IPS-15b (cell line): ENCODE measurements at regions not wholly inside any gene's neighbourhood (a gene's known extent, or its start where the extent isn't known, plus 50 kb on each side); places are given as distances from the start of the nearest gene placed in this dataset.

ENCODE experiments used
- H3K27me3 ChIP-seq: one replicate; pipeline ENCODE4 v1.6.1; 2013; ENCODE audit warnings: low read length; ENCODE audit not compliant: control insufficient read depth, insufficient read depth
- H3K36me3 ChIP-seq: one replicate; pipeline ENCODE4 v1.6.1; 2013; ENCODE audit warnings: low read length; ENCODE audit not compliant: control insufficient read depth, insufficient read depth
- H3K4me1 ChIP-seq: one replicate; pipeline ENCODE4 v1.6.1; 2013; ENCODE audit warnings: mild to moderate bottlenecking, low read length; ENCODE audit not compliant: control insufficient read depth, insufficient read depth
- H3K4me3 ChIP-seq: one replicate; pipeline ENCODE4 v1.5.1; 2013; ENCODE audit warnings: low read depth, low read length
- H3K9ac ChIP-seq: one replicate; pipeline ENCODE4 v1.6.1; 2013; ENCODE audit warnings: low read depth, mild to moderate bottlenecking, low read length
- H3K9me3 ChIP-seq: one replicate; pipeline ENCODE4 v1.6.1; 2013; ENCODE audit warnings: mild to moderate bottlenecking, low read length; ENCODE audit not compliant: control insufficient read depth, insufficient read depth

DNA sequence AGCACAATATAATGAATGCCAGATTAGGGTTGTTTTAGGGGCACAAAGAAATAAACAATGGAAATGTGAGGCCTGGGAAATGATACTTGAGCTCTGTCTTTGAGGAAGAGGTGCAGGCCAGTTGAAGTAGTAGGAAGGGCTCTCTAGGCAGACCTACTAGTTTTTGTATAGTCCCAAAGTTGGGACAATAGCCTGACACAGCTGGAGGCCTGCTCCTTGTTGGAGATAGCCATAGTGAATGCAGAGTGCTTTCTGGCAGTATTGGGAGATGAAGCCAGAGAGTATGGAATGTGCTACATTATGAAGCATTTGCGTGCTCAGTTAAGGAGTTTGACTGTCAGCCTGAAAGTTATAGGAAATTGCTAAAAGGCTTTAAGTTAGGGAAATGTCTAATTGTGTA is 251.2 kb upstream of the ZPLD1 start:
- Histone ChIP-seq H3K27me3 (no peaks in the 10 kb centered on the region), H3K4me1 (no peaks in the 10 kb centered on the region), H3K36me3 (no peaks in the 10 kb centered on the region), H3K4me3 (no peak overlapping the region), H3K9ac (no peak overlapping the region), H3K9me3 (no peaks in the 10 kb centered on the region)

- H3K27me3 ChIP-seq, result no peaks in the 10 kb centered on the region
- no peak overlapping the region for H3K4me3 ChIP-seq
- H3K36me3 ChIP-seq, result no peaks in the 10 kb centered on the region
- H3K9me3 ChIP-seq, result no peaks in the 10 kb centered on the region
- H3K9ac ChIP-seq, result no peak overlapping the region
- no peaks in the 10 kb centered on the region for H3K4me1 ChIP-seq
Measured at GRCh38 chr3:102189541-102189940, 245.3 kb upstream of the ZPLD1 start.

DNA sequence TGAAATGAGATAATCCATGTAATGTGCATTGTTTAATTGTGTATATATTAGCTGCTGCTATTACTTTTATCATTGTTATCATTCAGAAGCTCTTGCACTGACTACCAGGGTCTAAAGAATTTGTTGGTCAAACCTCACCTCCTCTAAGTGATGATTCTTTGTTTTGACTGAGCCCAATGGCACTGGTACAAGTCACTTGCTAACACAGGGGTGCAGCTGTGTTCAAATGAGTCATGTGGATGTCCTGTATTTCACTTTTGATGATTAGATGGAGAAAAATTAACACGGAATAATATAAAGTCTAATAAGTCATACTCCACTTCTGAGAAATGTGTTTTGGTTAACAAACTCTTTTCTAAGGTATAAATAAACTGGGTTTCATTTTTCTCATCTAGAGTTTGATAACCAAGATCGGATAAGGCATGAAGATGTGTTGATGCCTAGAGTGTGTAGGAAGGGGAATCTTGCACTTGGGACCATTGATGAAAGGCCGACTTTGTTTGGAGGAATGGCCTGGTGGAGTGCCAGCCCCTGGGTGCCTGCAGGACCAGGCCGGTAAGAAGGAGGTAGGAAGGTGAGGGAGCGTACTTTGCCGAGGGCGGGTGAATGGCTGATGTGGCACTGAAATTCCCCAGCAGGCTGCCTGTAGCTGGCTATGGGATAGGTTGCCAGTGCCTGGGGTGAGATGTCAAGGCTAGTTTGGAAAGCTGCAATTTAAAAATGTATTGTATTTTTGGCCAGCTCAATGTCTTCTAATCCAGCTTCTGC is 244.7 kb upstream of the ZPLD1 start:
- no peaks in the 10 kb centered on the region for H3K36me3 ChIP-seq
- no peaks in the 10 kb centered on the region for H3K4me1 ChIP-seq
- H3K9ac ChIP-seq, result no peak overlapping the region
- no peak overlapping the region for H3K4me3 ChIP-seq
- no peaks in the 10 kb centered on the region for H3K27me3 ChIP-seq
- H3K9me3 ChIP-seq, result no peaks in the 10 kb centered on the region

DNA sequence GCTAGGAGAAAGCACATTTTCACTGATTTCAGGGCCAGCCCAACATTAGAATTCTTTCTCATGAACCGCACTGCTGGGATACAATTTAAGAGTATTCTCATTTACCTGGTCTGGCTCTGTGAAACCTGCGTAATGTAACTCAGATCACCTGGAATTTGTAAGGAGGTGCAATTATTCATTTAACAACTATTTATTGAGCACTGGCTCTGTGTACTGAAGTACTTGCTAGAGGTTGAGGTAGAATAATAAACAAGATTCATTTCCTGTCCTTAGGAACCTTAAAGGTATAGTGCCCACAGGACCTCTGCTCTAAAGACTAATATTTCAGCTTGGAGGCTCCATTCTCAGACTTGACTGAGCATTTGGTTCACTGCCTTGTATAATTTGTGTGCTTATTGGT is 242.2 kb upstream of the ZPLD1 start:
- H3K4me1 ChIP-seq, result no peaks in the 10 kb centered on the region
- no peaks in the 10 kb centered on the region for H3K27me3 ChIP-seq
- H3K36me3 ChIP-seq, result no peaks in the 10 kb centered on the region
- H3K4me3 ChIP-seq, result no peak overlapping the region
- no peak overlapping the region for H3K9ac ChIP-seq
- no peaks in the 10 kb centered on the region for H3K9me3 ChIP-seq

DNA sequence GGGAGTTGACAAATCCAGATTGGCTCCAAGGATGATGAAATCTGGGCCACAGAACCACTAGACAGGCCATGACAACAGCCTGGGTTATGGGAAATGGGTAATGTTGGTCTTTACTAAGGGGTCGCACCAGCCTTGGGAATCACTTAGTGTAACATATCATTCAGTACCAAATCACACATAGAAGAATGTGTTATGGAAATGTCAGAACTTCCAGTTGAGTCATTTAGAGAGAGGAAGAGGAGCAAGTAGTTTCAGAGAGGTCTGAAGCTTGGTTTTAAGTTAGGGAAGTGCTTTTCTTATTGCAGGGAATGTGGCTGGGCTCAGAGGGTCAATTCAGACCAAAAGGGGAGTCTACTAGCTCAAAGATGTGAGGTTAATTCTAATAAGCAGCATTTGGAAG is 241.6 kb upstream of the ZPLD1 start:
- Histone ChIP-seq H3K9ac (no peak overlapping the region), H3K4me3 (no peak overlapping the region), H3K9me3 (no peaks in the 10 kb centered on the region), H3K27me3 (no peaks in the 10 kb centered on the region), H3K36me3 (no peaks in the 10 kb centered on the region), H3K4me1 (no peaks in the 10 kb centered on the region)

- H3K27me3 ChIP-seq, result no peaks in the 10 kb centered on the region
- H3K36me3 ChIP-seq, result no peaks in the 10 kb centered on the region
- H3K4me1 ChIP-seq, result no peaks in the 10 kb centered on the region
- no peak overlapping the region for H3K9ac ChIP-seq
- H3K4me3 ChIP-seq, result no peak overlapping the region
- H3K9me3 ChIP-seq, result no peaks in the 10 kb centered on the region
Measured at GRCh38 chr3:102194001-102194400, 240.8 kb upstream of the ZPLD1 start.

DNA sequence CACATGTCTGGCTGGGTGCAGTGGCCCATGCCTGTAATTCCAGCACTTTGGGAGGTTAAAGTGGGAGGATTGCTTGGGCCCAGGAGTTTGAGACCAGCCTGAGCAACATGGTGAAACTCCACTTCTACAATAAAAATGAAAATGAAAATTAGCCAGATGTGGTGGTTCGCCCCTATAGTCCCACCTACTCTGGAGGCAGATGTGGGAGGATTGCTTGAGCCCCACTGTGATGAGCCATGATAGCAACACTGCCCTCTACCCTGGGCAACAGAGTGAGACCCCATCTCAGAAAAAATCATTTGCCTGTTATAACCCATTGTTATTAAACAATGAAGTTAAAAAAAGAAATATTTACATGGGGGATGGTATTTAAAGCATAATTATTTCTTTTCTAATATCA is 240.1 kb upstream of the ZPLD1 start:
- no peaks in the 10 kb centered on the region for H3K4me1 ChIP-seq
- no peak overlapping the region for H3K4me3 ChIP-seq
- H3K9me3 ChIP-seq, result no peaks in the 10 kb centered on the region
- H3K27me3 ChIP-seq, result no peaks in the 10 kb centered on the region
- H3K36me3 ChIP-seq, result no peaks in the 10 kb centered on the region
- H3K9ac ChIP-seq, result no peak overlapping the region

- H3K4me3 ChIP-seq, result no peak overlapping the region
- no peaks in the 10 kb centered on the region for H3K4me1 ChIP-seq
- no peaks in the 10 kb centered on the region for H3K36me3 ChIP-seq
- H3K27me3 ChIP-seq, result no peaks in the 10 kb centered on the region
- no peak overlapping the region for H3K9ac ChIP-seq
- H3K9me3 ChIP-seq, result no peaks in the 10 kb centered on the region
Measured at GRCh38 chr3:102195198-102195948, 239.4 kb upstream of the ZPLD1 start.

DNA sequence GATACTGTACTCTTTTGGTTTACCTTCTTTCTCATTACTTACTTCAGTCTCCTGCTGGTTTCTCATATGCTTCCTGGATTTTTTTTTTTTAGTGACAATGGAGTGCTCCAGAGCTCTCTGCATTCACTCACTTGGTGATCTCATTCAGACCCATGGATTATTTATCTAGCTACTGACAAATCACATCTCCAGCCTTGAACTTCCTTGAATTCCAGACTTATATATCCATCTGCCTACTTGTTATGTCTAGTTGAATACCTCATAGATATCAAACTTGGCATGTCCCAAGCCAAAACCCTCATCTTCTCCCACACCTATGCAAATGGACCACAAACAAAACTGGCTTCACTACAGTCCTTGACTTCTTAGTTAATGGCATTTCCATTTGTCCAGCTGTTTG is 234.7 kb upstream of the ZPLD1 start:
- no peak overlapping the region for H3K4me3 ChIP-seq
- H3K36me3 ChIP-seq, result no peaks in the 10 kb centered on the region
- no peaks in the 10 kb centered on the region for H3K9me3 ChIP-seq
- no peaks in the 10 kb centered on the region for H3K4me1 ChIP-seq
- H3K27me3 ChIP-seq, result no peaks in the 10 kb centered on the region
- no peak overlapping the region for H3K9ac ChIP-seq

DNA sequence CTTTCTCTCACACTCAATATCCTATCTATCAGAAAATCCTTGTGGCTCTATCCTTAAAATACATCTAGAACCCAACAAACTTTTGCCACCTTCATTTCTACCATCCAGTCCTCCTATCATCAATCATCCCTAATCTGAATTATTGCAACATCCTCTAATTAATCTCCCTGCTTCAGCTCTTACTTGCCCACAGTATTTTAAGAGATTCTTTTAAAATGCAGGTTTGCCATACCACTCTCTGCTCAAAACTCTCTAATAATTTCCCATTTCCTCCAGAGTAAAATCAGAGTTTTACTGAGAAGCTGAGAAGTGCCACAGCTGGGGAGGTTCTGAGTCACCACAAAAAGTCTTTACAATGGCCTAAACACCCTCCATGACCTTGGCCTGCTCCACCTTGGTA is 234.3 kb upstream of the ZPLD1 start:
- Histone ChIP-seq H3K9ac (no peak overlapping the region), H3K9me3 (no peaks in the 10 kb centered on the region), H3K4me1 (no peaks in the 10 kb centered on the region), H3K27me3 (no peaks in the 10 kb centered on the region), H3K4me3 (no peak overlapping the region), H3K36me3 (no peaks in the 10 kb centered on the region)

- Histone ChIP-seq H3K4me3 (no peak overlapping the region), H3K4me1 (peaks cover 13% of the 10 kb centered on the region), H3K9me3 (no peaks in the 10 kb centered on the region), H3K9ac (no peak overlapping the region), H3K27me3 (no peaks in the 10 kb centered on the region), H3K36me3 (no peaks in the 10 kb centered on the region)
Measured at GRCh38 chr3:102205647-102206046, 229.2 kb upstream of the ZPLD1 start.

GRCh38 chr3:102206511-102207031 is 228.2 kb upstream of the ZPLD1 start:
- H3K36me3 ChIP-seq, result no peaks in the 10 kb centered on the region
- H3K9ac ChIP-seq, result no peak overlapping the region
- H3K4me3 ChIP-seq, result no peak overlapping the region
- H3K4me1 ChIP-seq, result peaks cover 13% of the 10 kb centered on the region
- H3K27me3 ChIP-seq, result no peaks in the 10 kb centered on the region
- H3K9me3 ChIP-seq, result no peaks in the 10 kb centered on the region
